Glutamatergic neuron (in vitro differentiated cells): ENCODE measurements at regions not wholly inside any gene's neighbourhood (a gene's known extent, or its start where the extent isn't known, plus 50 kb on each side); places are given as distances from the start of the nearest gene placed in this dataset.
"Not testable (repeated sequence)": the region's sequence is repeated elsewhere in the genome, so short reads cannot be mapped to it uniquely, and the experiment has no call there.

Source experiments
- DNase-seq: peaks from one replicate; pipeline ENCODE4 v3.0.0; 2022
- H3K27ac Mint-ChIP-seq: one replicate; pipeline ENCODE4 v1.8.0; 2020; ENCODE audit warnings: mild to moderate bottlenecking, mixed read lengths, inconsistent platforms; ENCODE audit not compliant: unreplicated experiment
- H3K27me3 Mint-ChIP-seq: one replicate; pipeline ENCODE4 v1.8.0; 2020; ENCODE audit warnings: mild to moderate bottlenecking, moderate library complexity, mixed read lengths, inconsistent platforms; ENCODE audit not compliant: unreplicated experiment
- H3K36me3 Mint-ChIP-seq: one replicate; pipeline ENCODE4 v1.8.0; 2020; ENCODE audit warnings: mild to moderate bottlenecking, mixed read lengths, inconsistent platforms; ENCODE audit not compliant: unreplicated experiment
- H3K4me1 Mint-ChIP-seq: one replicate; pipeline ENCODE4 v1.8.0; 2020; ENCODE audit warnings: mild to moderate bottlenecking, low read depth, mixed read lengths, inconsistent platforms; ENCODE audit not compliant: unreplicated experiment
- H3K4me3 Mint-ChIP-seq: one replicate; pipeline ENCODE4 v1.8.0; 2020; ENCODE audit warnings: mild to moderate bottlenecking, mixed read lengths, inconsistent platforms; ENCODE audit not compliant: unreplicated experiment
- H3K9me3 Mint-ChIP-seq: one replicate; pipeline ENCODE4 v1.8.0; 2020; ENCODE audit warnings: mild to moderate bottlenecking, moderate library complexity, mixed read lengths, inconsistent platforms; ENCODE audit not compliant: unreplicated experiment
- CTCF ChIP-seq: fragments of 200-600 bp; sonication (generic); IDR thresholded peaks from one replicate; pipeline ENCODE4 v1.5.0; 2021; ENCODE audit not compliant: partially characterized antibody, unreplicated experiment

- not testable (repeated sequence) for H3K4me1 Mint-ChIP-seq, H3K27ac Mint-ChIP-seq, H3K4me3 Mint-ChIP-seq, H3K9me3 Mint-ChIP-seq, H3K36me3 Mint-ChIP-seq, H3K27me3 Mint-ChIP-seq, DNase-seq
Observed at GRCh38 chr17:27365329-27365945, 71.5 kb downstream of the WSB1 start.

GRCh38 chr17:27366437-27366836 lies 72.5 kb downstream of the WSB1 start:
- no peak overlapping the region for H3K4me3 Mint-ChIP-seq

GRCh38 chr17:27367121-27367981 lies 73.4 kb downstream of the WSB1 start:
- peaks cover 7% of the 10 kb centered on the region for H3K9me3 Mint-ChIP-seq
- H3K4me3 Mint-ChIP-seq = no peak overlapping the region
- TF ChIP-seq CTCF = no peak
- H3K36me3 Mint-ChIP-seq = peaks cover 4% of the 10 kb centered on the region
- DNase-seq = no peak
- no peaks in the 10 kb centered on the region for H3K27me3 Mint-ChIP-seq
- H3K27ac Mint-ChIP-seq = no peak overlapping the region
- peaks cover 3% of the 10 kb centered on the region for H3K4me1 Mint-ChIP-seq

More at GRCh38 chr17:27366437-27366836, 72.5 kb downstream of the WSB1 start:
- Mint-ChIP-seq H3K4me1 (peaks cover 3% of the 10 kb centered on the region), H3K27me3 (no peaks in the 10 kb centered on the region), H3K36me3 (peaks cover 4% of the 10 kb centered on the region), H3K9me3 (peaks cover 7% of the 10 kb centered on the region), H3K27ac (no peak overlapping the region)
- DNase-seq = no peak
- TF ChIP-seq CTCF = no peak

GRCh38 chr17:27368151-27368795 lies 74.4 kb downstream of the WSB1 start:
- peaks cover 1% of the 10 kb centered on the region for H3K27me3 Mint-ChIP-seq
- DNase-seq = no peak
- H3K36me3 Mint-ChIP-seq = peaks cover 9% of the 10 kb centered on the region
- no peak overlapping the region for H3K27ac Mint-ChIP-seq
- H3K9me3 Mint-ChIP-seq = peaks cover 7% of the 10 kb centered on the region
- no peak for TF ChIP-seq CTCF
- H3K4me1 Mint-ChIP-seq = peaks cover 3% of the 10 kb centered on the region
- H3K4me3 Mint-ChIP-seq = no peak overlapping the region

- H3K9me3 Mint-ChIP-seq = peaks cover 8% of the 10 kb centered on the region
Observed at GRCh38 chr17:27368980-27369379, 75.1 kb downstream of the WSB1 start.

More at GRCh38 chr17:27368980-27369379, 75.1 kb downstream of the WSB1 start:
- Mint-ChIP-seq H3K27me3 (peaks cover 1% of the 10 kb centered on the region), H3K4me1 (peaks cover 3% of the 10 kb centered on the region), H3K4me3 (no peak overlapping the region), H3K36me3 (peaks cover 13% of the 10 kb centered on the region), H3K27ac (no peak overlapping the region)
- TF ChIP-seq CTCF = no peak
- DNase-seq = no peak
